ENCODE measurements at regions not wholly inside any gene's neighbourhood (a gene's known extent, or its start where the extent isn't known, plus 50 kb on each side); places are given as distances from the start of the nearest gene placed in this dataset.

DNA sequence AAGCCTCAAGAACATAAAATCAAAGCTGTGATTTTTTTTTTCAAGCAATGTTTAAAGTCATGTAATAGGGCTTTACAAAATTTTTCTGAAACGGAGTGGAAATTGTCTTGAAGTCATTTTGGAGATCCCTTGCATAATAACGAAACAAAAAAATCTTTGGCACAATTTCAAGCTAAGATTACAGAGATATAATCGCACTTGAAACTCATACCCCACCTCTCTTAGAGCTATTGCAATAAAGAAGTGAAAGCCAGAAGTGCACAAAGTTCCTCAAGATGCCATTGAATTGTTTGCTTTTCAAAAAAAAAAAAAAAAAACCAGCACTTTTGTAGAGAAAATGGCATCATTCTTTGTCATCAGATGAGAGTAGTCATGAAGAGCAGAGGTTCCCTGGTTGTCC is 152.3 kb downstream of the PAX3 start:
- DNase-seq (peak in 2 of 3 donors; percentile 4 to 28), ATAC-seq (ENCODE audit: insufficient read depth, low FRiP score) (no peak)
- 46 to 63% methylated on average over 3 of the region's 3 CpGs for WGBS, 2 donors
- Histone ChIP-seq H3K36me3 (ENCODE audit: control insufficient read depth in 4 of 4, insufficient read depth in 4 of 4, low read length in 4 of 4) (no peaks in the 10 kb centered on the region), H3K9ac (ENCODE audit: insufficient read depth in 1 of 2, low read length in 2 of 2) (no peak overlapping the region), H3K9me3 (ENCODE audit: control insufficient read depth in 4 of 4, insufficient read depth in 3 of 4, low read length in 3 of 4) (peaks cover 0 to 2% (median 0%) of the 10 kb centered on the region in 4 donors), H3K27ac (ENCODE audit: low read depth in 1 of 2, low read length in 1 of 2) (no peak overlapping the region), H3K4me3 (no peak overlapping the region), H3K27me3 (ENCODE audit: control insufficient read depth in 3 of 3, insufficient read depth in 3 of 3, low read length in 2 of 3) (peaks cover 0 to 3% (median 0%) of the 10 kb centered on the region in 3 donors), H3K4me1 (ENCODE audit: control insufficient read depth in 5 of 5, insufficient read depth in 5 of 5, low read length in 5 of 5) (no peaks in the 10 kb centered on the region)
- no peak for TF ChIP-seq CTCF (IDR thresholded peaks at IDR 0.05; ENCODE audit: control extremely low read depth, extremely low read depth)

- H3K4me3 ChIP-seq = no peak overlapping the region
- no peaks in the 10 kb centered on the region for H3K4me1 ChIP-seq (ENCODE audit: control insufficient read depth in 5 of 5, insufficient read depth in 5 of 5, low read length in 5 of 5)
- ATAC-seq (ENCODE audit: insufficient read depth, low FRiP score) = no peak
- H3K27ac ChIP-seq (ENCODE audit: low read depth in 1 of 2, low read length in 1 of 2) = no peak overlapping the region
- DNase-seq = no peak
- peaks cover 0 to 4% (median 0%) of the 10 kb centered on the region in 4 donors for H3K9me3 ChIP-seq (ENCODE audit: control insufficient read depth in 4 of 4, insufficient read depth in 3 of 4, low read length in 3 of 4)
- TF ChIP-seq CTCF (IDR thresholded peaks at IDR 0.05; ENCODE audit: control extremely low read depth, extremely low read depth) = no peak
- no peak overlapping the region for H3K9ac ChIP-seq (ENCODE audit: insufficient read depth in 1 of 2, low read length in 2 of 2)
- WGBS, 2 donors = 94 to 95% methylated on average over 1 of the region's 1 CpG
- H3K36me3 ChIP-seq (ENCODE audit: control insufficient read depth in 4 of 4, insufficient read depth in 4 of 4, low read length in 4 of 4) = no peaks in the 10 kb centered on the region
- H3K27me3 ChIP-seq (ENCODE audit: control insufficient read depth in 3 of 3, insufficient read depth in 3 of 3, low read length in 2 of 3) = peaks cover 0 to 3% (median 0%) of the 10 kb centered on the region in 3 donors
Observed at GRCh38 chr2:222142027-222142426, 156.8 kb downstream of the PAX3 start.

DNA sequence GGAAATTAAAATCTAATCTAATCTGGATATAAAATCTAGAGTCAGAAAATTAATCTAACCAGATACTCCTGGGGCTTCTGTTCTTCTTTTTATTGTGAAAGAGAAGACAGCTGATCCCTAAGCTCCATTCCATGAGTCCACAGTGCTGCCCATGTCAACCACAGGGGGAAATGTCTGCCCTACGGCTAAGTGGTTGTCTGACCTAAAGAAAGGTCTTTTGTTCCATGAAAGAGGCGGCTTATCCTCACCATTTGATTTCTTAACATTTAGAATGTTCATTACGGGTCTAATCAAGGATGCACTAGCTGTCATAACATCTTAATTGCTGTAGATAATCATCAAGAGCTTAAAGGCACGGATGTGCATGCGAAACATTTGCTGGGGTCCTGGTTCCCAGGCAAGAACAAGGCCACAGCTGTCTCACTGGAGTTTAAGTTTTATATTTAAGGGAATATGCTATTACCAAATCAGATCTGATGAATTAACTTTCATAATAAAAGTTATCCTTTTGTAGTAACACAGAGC is 162.6 kb downstream of the PAX3 start:
- Histone ChIP-seq H3K27me3 (ENCODE audit: control insufficient read depth in 3 of 3, insufficient read depth in 3 of 3, low read length in 2 of 3) (no peaks in the 10 kb centered on the region), H3K27ac (ENCODE audit: low read depth in 1 of 2, low read length in 1 of 2) (no peak overlapping the region), H3K4me3 (no peak overlapping the region), H3K9ac (ENCODE audit: insufficient read depth in 1 of 2, low read length in 2 of 2) (no peak overlapping the region), H3K9me3 (ENCODE audit: control insufficient read depth in 4 of 4, insufficient read depth in 3 of 4, low read length in 3 of 4) (peaks cover 0 to 2% (median 0%) of the 10 kb centered on the region in 4 donors), H3K4me1 (ENCODE audit: control insufficient read depth in 5 of 5, insufficient read depth in 5 of 5, low read length in 5 of 5) (no peaks in the 10 kb centered on the region), H3K36me3 (ENCODE audit: control insufficient read depth in 4 of 4, insufficient read depth in 4 of 4, low read length in 4 of 4) (no peaks in the 10 kb centered on the region)
- DNase-seq (no peak), ATAC-seq (ENCODE audit: insufficient read depth, low FRiP score) (no peak)
- WGBS, 2 donors = 87 to 88% methylated on average over 5 of the region's 5 CpGs
- no peak for TF ChIP-seq CTCF (IDR thresholded peaks at IDR 0.05; ENCODE audit: control extremely low read depth, extremely low read depth)

DNA sequence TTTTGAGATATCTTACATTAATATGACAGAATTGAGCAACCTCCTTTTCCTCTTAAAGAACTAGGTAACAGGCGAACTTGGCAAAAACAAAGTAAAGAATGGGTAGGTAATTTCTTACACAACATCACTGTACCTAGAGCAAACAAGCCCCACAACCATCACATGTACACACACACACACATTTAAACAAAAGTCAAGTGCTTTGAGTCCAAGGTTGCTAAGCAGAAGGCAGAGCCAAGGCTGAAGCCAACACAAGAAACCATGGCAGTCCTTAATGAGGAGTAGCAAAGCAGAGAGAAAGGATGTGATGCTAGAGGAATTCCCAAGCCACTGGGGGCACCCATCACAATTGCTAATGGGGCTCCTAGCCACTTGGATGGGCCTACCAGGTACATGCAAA is 164.1 kb downstream of the PAX3 start:
- H3K4me1 ChIP-seq (ENCODE audit: control insufficient read depth in 5 of 5, insufficient read depth in 5 of 5, low read length in 5 of 5) = no peaks in the 10 kb centered on the region
- TF ChIP-seq CTCF (IDR thresholded peaks at IDR 0.05; ENCODE audit: control extremely low read depth, extremely low read depth) = no peak
- H3K27me3 ChIP-seq (ENCODE audit: control insufficient read depth in 3 of 3, insufficient read depth in 3 of 3, low read length in 2 of 3) = no peaks in the 10 kb centered on the region
- no peak overlapping the region for H3K27ac ChIP-seq (ENCODE audit: low read depth in 1 of 2, low read length in 1 of 2)
- 70 to 88% methylated on average over 1 of the region's 1 CpG for WGBS, 2 donors
- peaks cover 0 to 2% (median 0%) of the 10 kb centered on the region in 4 donors for H3K9me3 ChIP-seq (ENCODE audit: control insufficient read depth in 4 of 4, insufficient read depth in 3 of 4, low read length in 3 of 4)
- no peak overlapping the region for H3K9ac ChIP-seq (ENCODE audit: insufficient read depth in 1 of 2, low read length in 2 of 2)
- no peak overlapping the region for H3K4me3 ChIP-seq
- ATAC-seq (ENCODE audit: insufficient read depth, low FRiP score) (no peak), DNase-seq (no peak)
- H3K36me3 ChIP-seq (ENCODE audit: control insufficient read depth in 4 of 4, insufficient read depth in 4 of 4, low read length in 4 of 4) = no peaks in the 10 kb centered on the region

Data from lung (tissue), 11 donors.